HG02840 (cell line): ENCODE measurements at regions not wholly inside any gene's neighbourhood (a gene's known extent, or its start where the extent isn't known, plus 50 kb on each side); places are given as distances from the start of the nearest gene placed in this dataset.

ENCODE experiments used
- ATAC-seq: cut with Tn5 transposase; IDR thresholded peaks from one replicate; pipeline ENCODE4 v1.9.1; 2021; ENCODE audit warnings: mild to moderate bottlenecking, moderate library complexity, moderate number of reproducible peaks; ENCODE audit not compliant: unreplicated experiment, low FRiP score

- no peak for ATAC-seq
Observed at GRCh38 chr20:22182148-22182547, 402.2 kb downstream of the FOXA2 start.

DNA sequence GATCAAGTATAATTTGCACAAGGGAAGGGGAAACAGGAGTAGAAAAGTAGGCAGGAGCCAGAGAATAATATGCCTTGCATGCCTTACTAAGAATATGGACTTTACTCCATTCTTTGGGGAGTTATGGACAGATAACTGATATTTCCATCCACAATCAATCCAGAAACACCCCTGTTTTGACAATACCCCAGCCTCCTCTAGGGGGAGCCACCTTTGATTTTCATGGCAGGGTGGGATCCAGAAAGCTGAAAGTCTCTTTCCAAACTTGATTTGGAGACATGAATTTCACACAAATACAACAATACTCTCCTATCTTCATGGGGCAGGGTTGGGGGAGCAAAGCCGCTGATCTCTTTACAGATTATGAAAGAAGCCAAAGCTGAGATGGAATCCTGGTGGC is 404.1 kb downstream of the FOXA2 start:
- ATAC-seq = no peak

DNA sequence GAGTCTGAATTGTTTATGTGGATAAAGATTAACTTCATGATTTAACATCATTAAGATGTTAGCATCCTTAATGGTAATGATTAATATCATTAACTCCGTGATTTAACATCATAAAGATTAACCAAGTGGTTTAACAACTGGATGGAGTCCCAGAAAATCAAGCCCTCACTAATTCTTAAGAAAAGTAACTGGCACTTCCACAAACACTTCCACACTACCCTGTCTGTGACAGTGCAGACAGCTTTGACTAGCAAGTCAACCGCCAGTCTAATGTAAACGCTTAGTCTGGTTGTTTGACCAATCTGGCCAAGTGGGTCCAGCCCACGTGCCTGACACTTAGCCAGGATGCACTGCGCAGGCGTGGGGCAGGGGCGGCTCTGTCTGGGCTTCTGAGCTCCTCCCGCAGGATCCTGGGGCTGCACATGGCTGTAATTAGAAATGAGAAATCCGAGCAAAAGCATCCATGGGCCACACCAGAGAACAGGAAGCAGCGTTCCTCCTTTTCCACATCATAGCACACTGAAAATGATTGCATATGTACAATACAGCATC is 424.2 kb downstream of the FOXA2 start:
- no peak for ATAC-seq

- ATAC-seq = no peak
Observed at GRCh38 chr20:22159276-22159675, 425.1 kb downstream of the FOXA2 start.

- no peak for ATAC-seq
Observed at GRCh38 chr20:22127587-22127986, 422.1 kb downstream of the PAX1 start.

GRCh38 chr20:22106308-22106938 is 401.0 kb downstream of the PAX1 start:
- ATAC-seq = no peak

DNA sequence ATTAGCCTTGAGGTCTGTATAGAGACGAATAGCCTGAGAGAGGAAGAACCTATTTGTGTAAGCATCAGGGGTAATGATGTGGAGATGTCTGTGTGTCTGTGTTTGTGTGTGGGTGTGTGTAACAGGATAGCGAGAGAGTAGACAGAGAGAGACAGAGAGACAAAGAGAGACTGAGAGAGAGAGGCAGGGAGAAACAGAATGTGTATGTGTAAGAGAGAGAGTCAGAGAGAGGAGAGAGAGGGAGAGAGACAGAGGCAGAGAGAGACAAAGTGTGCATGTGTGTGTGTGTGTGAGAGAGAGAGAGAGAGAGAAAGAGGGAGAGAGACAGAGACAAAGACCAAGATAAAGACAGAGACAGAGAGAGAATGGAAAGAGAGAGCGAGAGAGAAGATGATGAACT is 396.1 kb downstream of the PAX1 start:
- no peak for ATAC-seq

GRCh38 chr20:22100686-22101085 is 395.2 kb downstream of the PAX1 start:
- ATAC-seq = no peak

DNA sequence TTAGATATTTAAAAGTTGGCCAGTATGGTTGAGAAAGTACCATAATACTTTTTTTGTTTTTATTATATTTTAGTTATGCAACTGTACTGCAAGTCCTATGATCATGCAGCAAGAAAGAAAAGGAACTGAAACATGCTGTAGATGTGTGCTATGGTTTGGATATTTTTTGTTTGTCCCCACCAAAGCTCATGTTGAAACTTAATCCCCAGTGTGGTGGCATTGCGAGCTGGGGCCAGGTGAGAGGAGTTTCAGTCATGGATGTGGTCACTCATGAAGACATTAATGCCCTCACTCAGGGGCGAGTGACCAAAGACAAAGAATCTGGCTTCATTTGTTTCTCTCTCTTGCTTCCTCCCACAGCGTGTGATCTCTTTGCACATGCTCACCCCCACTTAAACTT is 393.9 kb downstream of the PAX1 start:
- no peak for ATAC-seq

GRCh38 chr20:22098511-22098910 is 393.0 kb downstream of the PAX1 start:
- no peak for ATAC-seq

DNA sequence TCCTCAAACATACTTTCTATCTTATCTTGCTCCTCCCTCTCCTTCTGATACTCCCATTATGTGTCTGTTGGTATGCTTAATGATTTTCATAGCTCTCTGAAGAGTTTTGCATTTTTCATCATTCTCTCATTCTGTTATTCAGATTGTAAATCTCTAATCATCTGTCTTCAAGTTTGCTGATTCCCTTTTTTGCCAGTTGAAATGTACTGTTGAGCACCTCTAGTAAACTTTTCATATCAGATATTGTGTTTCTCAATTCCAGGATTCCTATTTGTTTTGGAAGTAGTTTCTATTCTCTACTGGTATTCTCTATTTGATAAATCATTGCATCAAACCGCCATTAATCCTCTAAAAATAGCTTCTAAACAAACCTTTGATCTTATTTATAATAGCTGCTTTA is 387.7 kb downstream of the PAX1 start:
- no peak for ATAC-seq

GRCh38 chr20:22088882-22089281 is 383.4 kb downstream of the PAX1 start:
- ATAC-seq = no peak

DNA sequence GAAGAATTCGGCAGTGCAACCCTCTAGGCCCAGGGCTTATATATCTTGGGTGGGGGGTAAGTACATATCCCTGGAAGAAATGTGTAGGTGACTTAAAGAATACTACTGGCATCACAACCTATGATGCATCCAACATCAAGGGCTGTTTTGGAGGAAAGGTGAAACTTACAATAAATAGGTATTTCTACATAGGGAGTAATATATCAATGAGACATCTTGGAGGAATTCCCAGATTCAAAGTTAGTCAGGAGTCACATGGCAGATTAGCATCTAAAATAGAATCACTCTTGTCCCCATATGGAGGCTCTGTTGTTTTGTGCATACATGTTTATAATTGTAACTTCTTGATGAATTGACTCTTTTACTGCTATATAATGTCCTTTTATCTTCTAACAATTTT is 375.5 kb downstream of the PAX1 start:
- ATAC-seq = no peak

- ATAC-seq = no peak
Observed at GRCh38 chr20:22074635-22075034, 369.2 kb downstream of the PAX1 start.

GRCh38 chr20:22071841-22072240 is 366.4 kb downstream of the PAX1 start:
- no peak for ATAC-seq

GRCh38 chr20:22070610-22071058 is 365.2 kb downstream of the PAX1 start:
- no peak for ATAC-seq

- ATAC-seq = no peak
Observed at GRCh38 chr20:22063753-22064152, 358.3 kb downstream of the PAX1 start.

DNA sequence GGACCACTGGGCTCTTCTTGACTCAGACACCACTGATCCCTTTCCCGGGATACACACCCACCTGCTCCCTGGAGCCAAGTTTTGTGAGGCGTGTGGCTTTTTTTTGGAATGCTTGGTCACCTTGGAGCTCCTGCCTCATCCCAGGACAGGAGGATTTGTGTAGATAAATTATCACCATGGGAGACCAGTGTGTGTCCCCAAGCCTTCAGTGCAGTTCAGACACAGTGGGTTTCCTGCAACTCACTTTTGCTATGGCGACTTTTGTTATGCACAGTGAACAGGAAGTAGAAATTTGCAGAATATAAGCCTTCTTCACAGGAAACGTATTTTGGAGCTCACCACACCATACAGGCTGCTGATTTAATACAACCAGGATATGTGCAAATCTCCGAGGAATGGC is 357.4 kb downstream of the PAX1 start:
- ATAC-seq = no peak

DNA sequence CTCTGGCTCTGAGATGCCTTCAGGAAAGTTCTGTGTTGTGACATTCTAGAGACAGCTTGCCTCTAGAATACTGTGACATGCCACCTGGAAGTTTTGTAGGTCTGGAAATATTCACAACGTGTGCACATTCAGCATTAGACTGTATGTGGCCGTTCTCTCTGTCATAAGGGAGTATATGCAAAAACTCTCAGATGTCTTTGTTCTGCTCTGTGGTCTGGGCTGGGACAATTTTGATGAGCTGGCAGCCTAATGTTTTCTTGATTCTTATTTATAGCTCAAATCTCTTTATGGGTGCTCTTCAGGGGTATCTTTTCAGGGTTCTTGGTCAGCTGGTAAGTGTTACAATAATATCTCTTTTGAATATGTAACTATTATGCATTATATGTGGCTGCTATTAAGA is 355.1 kb downstream of the PAX1 start:
- ATAC-seq = no peak

DNA sequence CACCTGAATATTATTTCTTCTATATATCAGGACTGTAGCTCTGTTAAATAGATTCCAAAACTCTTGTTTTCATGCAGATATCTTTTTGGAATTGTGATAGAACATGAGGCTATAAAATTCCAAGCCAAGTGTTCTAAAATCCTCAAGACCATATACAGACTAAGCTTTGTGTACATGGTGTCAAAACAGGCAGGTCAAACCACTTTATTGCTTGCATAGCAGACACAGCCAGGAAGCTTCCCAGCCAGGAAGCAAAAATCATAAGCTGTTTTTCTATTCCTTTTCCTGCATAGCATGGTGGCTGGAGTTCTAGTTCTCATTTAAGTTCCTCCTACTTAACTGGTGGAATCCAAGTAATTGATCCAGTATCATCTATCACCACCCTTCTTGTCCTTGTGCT is 353.3 kb downstream of the PAX1 start:
- no peak for ATAC-seq

GRCh38 chr20:22055981-22056380 is 350.5 kb downstream of the PAX1 start:
- ATAC-seq = no peak

- ATAC-seq = no peak
Observed at GRCh38 chr20:22052025-22052650, 346.7 kb downstream of the PAX1 start.
